Neuron (in vitro differentiated cells): ENCODE measurements at regions not wholly inside any gene's neighbourhood (a gene's known extent, or its start where the extent isn't known, plus 50 kb on each side); places are given as distances from the start of the nearest gene placed in this dataset.

Experiments used
- H2AFZ ChIP-seq: one replicate; pipeline ENCODE4 v1.6.1; 2013; ENCODE audit warnings: low read depth, mild to moderate bottlenecking, inconsistent platforms, low read length, moderate library complexity
- H3K27me3 ChIP-seq: one replicate; pipeline ENCODE4 v1.6.1; 2013; ENCODE audit warnings: low read length; ENCODE audit not compliant: insufficient read depth
- H3K36me3 ChIP-seq: one replicate; pipeline ENCODE4 v1.6.1; 2013; ENCODE audit warnings: low read length; ENCODE audit not compliant: insufficient read depth
- H3K4me1 ChIP-seq: one replicate; pipeline ENCODE4 v1.6.1; 2013; ENCODE audit warnings: low read length; ENCODE audit not compliant: insufficient read depth
- H3K4me3 ChIP-seq: 2 replicates; pipeline ENCODE4 v1.5.1; 2013; ENCODE audit warnings: mild to moderate bottlenecking, low read length, moderate library complexity
- H3K9me3 ChIP-seq: one replicate; pipeline ENCODE4 v1.6.1; 2013; ENCODE audit warnings: low read length

GRCh38 chr15:70436428-70436827, 326.9 kb downstream of the UACA start:
- Histone ChIP-seq H3K4me1 (no peaks in the 10 kb centered on the region), H2AFZ (no peak overlapping the region), H3K27me3 (no peaks in the 10 kb centered on the region), H3K36me3 (no peaks in the 10 kb centered on the region), H3K9me3 (no peaks in the 10 kb centered on the region), H3K4me3 (no peak overlapping the region)

GRCh38 chr15:70435872-70436271, 327.5 kb downstream of the UACA start:
- Histone ChIP-seq H3K27me3 (no peaks in the 10 kb centered on the region), H3K4me1 (no peaks in the 10 kb centered on the region), H2AFZ (no peak overlapping the region), H3K4me3 (no peak overlapping the region), H3K9me3 (no peaks in the 10 kb centered on the region), H3K36me3 (no peaks in the 10 kb centered on the region)

DNA sequence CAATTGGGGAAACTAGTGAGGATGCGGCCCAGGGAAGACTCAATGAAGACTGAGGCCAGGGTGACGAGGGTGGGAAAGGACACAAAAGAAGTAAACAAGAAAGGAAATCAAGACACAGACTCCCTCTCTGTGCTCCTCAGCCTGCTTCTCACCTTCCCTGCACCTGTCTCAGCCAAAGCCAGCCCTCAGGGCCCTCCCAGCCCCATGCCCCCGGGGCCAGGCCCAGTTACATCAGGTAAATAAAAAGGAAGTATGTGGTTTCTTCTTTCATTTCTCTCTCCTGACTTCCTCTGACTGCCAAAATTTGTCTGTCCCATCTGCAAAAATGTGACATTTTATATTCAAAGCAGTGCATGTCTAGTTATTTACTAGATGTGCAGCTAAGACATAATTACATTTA, 328.0 kb downstream of the UACA start:
- H3K27me3 ChIP-seq, result no peaks in the 10 kb centered on the region
- H2AFZ ChIP-seq, result no peak overlapping the region
- H3K9me3 ChIP-seq, result no peaks in the 10 kb centered on the region
- H3K4me3 ChIP-seq, result no peak overlapping the region
- no peaks in the 10 kb centered on the region for H3K4me1 ChIP-seq
- no peaks in the 10 kb centered on the region for H3K36me3 ChIP-seq

- H2AFZ ChIP-seq, result no peak overlapping the region
- no peaks in the 10 kb centered on the region for H3K36me3 ChIP-seq
- H3K27me3 ChIP-seq, result no peaks in the 10 kb centered on the region
- H3K4me1 ChIP-seq, result no peaks in the 10 kb centered on the region
- H3K9me3 ChIP-seq, result no peaks in the 10 kb centered on the region
- no peak overlapping the region for H3K4me3 ChIP-seq
These were observed 329.6 kb downstream of the UACA start for GRCh38 chr15:70433586-70434324.

GRCh38 chr15:70432924-70433495, 330.3 kb downstream of the UACA start:
- H3K36me3 ChIP-seq, result no peaks in the 10 kb centered on the region
- H2AFZ ChIP-seq, result no peak overlapping the region
- H3K27me3 ChIP-seq, result no peaks in the 10 kb centered on the region
- no peaks in the 10 kb centered on the region for H3K9me3 ChIP-seq
- no peak overlapping the region for H3K4me3 ChIP-seq
- no peaks in the 10 kb centered on the region for H3K4me1 ChIP-seq

DNA sequence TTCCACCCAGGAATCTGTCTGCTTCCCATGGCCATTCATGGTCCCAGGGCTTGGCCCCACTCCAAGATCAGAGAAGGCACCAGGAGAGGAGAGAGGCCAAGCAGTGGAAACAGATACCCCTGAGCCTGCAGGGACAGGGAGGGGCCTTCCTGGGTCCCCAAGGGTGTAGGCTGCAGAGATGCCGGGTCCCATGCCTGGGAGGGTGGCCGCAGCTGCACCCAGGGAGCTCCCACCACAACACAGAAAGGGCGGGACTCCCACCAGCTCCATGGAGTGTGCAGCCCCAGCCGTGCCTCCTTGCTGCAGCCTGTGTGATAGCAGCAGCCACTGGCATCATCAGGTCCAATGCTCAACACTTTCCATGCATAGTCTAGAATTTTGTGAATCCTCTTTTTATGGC, 331.5 kb downstream of the UACA start:
- Histone ChIP-seq H3K9me3 (no peaks in the 10 kb centered on the region), H3K36me3 (no peaks in the 10 kb centered on the region), H3K27me3 (no peaks in the 10 kb centered on the region), H3K4me1 (no peaks in the 10 kb centered on the region), H3K4me3 (no peak overlapping the region), H2AFZ (no peak overlapping the region)

DNA sequence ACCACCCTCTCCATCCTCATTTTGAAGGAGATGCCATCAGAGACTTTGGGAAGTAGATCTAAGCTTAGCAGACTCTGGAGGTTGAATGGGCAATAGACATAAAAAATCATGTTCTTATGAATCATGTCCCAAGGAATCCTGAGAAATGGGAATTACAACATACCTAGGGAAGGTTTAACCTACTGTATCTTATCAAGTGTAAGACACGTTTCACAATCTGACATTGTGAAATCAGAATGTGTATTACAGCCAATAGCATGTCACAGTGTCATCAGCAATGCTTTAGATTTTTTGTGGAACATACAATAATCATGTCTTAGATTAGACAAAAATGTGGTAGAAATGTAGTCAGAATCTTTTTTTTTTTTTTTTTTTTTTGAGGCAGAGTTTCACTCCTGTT, 332.4 kb upstream of the TLE3 start:
- H3K36me3 ChIP-seq, result no peaks in the 10 kb centered on the region
- no peaks in the 10 kb centered on the region for H3K4me1 ChIP-seq
- no peak overlapping the region for H2AFZ ChIP-seq
- no peak overlapping the region for H3K4me3 ChIP-seq
- no peaks in the 10 kb centered on the region for H3K9me3 ChIP-seq
- H3K27me3 ChIP-seq, result no peaks in the 10 kb centered on the region

- Histone ChIP-seq H3K4me3 (no peak overlapping the region), H2AFZ (no peak overlapping the region), H3K4me1 (no peaks in the 10 kb centered on the region), H3K36me3 (no peaks in the 10 kb centered on the region), H3K27me3 (no peaks in the 10 kb centered on the region), H3K9me3 (no peaks in the 10 kb centered on the region)
These were observed 331.5 kb upstream of the TLE3 start for GRCh38 chr15:70429056-70429722.

DNA sequence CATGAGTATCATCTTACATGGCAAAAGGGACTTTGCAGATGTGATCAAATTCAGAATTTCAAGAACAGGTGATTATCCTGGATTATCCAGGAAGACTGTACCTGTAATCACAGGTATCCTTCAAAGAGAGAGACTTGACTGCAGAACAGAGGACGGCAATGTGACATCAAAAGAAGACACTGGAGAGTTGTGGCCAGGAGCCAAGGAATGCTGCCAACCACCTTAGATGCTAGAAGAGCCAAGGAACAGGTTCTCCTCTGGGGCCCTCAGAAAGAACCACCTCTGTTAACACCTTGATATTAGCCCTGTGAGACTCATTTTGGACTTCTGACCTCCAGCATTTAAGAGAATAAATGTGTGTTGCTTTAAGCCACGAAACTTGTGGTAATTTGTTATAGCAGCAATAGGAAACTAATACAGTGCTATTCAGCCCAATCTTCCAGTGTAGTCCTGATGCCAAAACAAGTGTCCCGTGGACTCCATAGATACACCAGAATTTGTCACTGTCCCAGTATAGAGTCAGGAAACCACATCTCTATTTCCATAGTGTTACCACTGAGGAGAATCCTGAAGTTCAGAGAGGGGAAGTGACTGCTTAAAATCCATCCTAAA, 330.6 kb upstream of the TLE3 start:
- Histone ChIP-seq H3K4me3 (no peak overlapping the region), H3K27me3 (no peaks in the 10 kb centered on the region), H3K36me3 (no peaks in the 10 kb centered on the region), H3K4me1 (no peaks in the 10 kb centered on the region), H2AFZ (no peak overlapping the region), H3K9me3 (no peaks in the 10 kb centered on the region)

DNA sequence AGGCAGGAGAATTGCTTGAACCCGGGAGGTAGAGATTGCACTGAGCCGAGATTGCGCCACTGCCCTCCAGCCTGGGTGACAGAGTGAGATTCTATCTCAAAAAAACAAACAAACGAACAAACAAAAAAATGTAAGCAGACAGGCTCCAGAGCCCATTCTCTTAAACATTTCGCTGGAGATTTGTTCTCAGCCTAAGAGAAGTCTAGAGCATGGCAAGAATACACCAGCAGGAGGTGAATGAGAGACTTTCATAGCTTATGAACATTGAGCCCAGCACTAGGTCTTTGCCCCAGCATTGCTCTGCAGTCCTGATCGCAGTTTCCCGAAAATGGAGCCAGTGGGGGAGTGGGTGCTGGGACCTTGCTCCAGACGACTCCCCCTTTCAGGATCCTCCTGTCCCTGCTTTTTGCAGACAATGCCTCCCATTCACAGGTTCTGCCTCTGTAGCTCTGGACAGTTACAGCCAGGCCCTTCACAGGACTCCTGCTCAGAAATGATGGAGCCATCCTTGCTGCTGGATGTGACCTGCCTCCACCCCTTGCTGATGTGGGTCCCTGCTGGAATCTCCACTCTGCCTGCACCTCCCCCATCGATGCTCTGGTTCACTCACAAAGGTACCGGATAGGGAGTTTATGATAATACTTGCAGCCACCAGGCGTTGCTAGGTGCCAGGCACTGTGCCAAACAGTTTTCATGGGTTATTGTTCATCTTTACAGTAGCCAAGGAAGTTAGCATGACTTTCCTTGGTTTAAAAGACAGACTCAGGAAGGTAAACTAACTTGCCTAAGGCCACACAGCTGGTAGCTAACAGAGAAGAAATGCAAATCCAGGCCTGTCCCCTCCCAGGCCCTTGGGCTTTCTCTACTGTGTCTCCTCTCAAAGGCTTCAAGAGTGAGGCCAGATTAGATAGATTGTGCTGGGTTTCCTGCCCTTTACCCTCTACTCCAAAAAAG, 329.7 kb upstream of the TLE3 start:
- Histone ChIP-seq H2AFZ (no peak overlapping the region), H3K4me1 (no peaks in the 10 kb centered on the region), H3K27me3 (no peaks in the 10 kb centered on the region), H3K4me3 (no peak overlapping the region), H3K36me3 (no peaks in the 10 kb centered on the region), H3K9me3 (no peaks in the 10 kb centered on the region)

GRCh38 chr15:70426096-70426821, 328.5 kb upstream of the TLE3 start:
- no peaks in the 10 kb centered on the region for H3K36me3 ChIP-seq
- H2AFZ ChIP-seq, result no peak overlapping the region
- no peaks in the 10 kb centered on the region for H3K4me1 ChIP-seq
- H3K9me3 ChIP-seq, result no peaks in the 10 kb centered on the region
- no peak overlapping the region for H3K4me3 ChIP-seq
- H3K27me3 ChIP-seq, result no peaks in the 10 kb centered on the region

- Histone ChIP-seq H3K4me1 (no peaks in the 10 kb centered on the region), H3K27me3 (no peaks in the 10 kb centered on the region), H3K4me3 (no peak overlapping the region)
These were observed 327.3 kb upstream of the TLE3 start for GRCh38 chr15:70424937-70425411.

More at GRCh38 chr15:70424937-70425411, 327.3 kb upstream of the TLE3 start:
- Histone ChIP-seq H2AFZ (no peak overlapping the region), H3K36me3 (no peaks in the 10 kb centered on the region), H3K9me3 (no peaks in the 10 kb centered on the region)
